GM23338 (cell line): ENCODE measurements at regions not wholly inside any gene's neighbourhood (a gene's known extent, or its start where the extent isn't known, plus 50 kb on each side); places are given as distances from the start of the nearest gene placed in this dataset.

ENCODE experiments used
- ATAC-seq: fragments of 200-7000 bp; cut with Tn5 transposase; 3 replicates; pipeline ENCODE4 v1.9.1; 2020
- DNase-seq: peaks from one replicate; pipeline ENCODE4 v3.0.0-alpha.2; 2015; ENCODE audit warnings: low spot score
- H2AFZ ChIP-seq: fragments of 200-600 bp; sonication (generic); 2 replicates; pipeline ENCODE4 v1.8.0; 2016; ENCODE audit warnings: antibody characterized with exemption, mild to moderate bottlenecking, moderate library complexity
- H3F3A ChIP-seq: fragments of 200-600 bp; sonication (generic); replicated peaks from 2 replicates; pipeline ENCODE4 v1.8.0; 2017; ENCODE audit warnings: antibody characterized with exemption, mixed run types, low read depth
- H3K27ac ChIP-seq: fragments of 200-600 bp; sonication (generic); 2 replicates; pipeline ENCODE4 v1.6.1; 2016; ENCODE audit warnings: low read depth
- H3K27me3 ChIP-seq: fragments of 200-600 bp; sonication (generic); 2 replicates; pipeline ENCODE4 v1.8.0; 2016; ENCODE audit warnings: mild to moderate bottlenecking, mixed run types, moderate library complexity; ENCODE audit not compliant: insufficient read depth
- H3K36me3 ChIP-seq: fragments of 200-600 bp; sonication (generic); 2 replicates; pipeline ENCODE4 v1.8.0; 2016; ENCODE audit warnings: mild to moderate bottlenecking; ENCODE audit not compliant: insufficient read depth
- H3K4me1 ChIP-seq: fragments of 200-600 bp; sonication (generic); 2 replicates; pipeline ENCODE4 v1.8.0; 2016; ENCODE audit warnings: mild to moderate bottlenecking, moderate library complexity; ENCODE audit not compliant: insufficient read depth
- H3K4me2 ChIP-seq: fragments of 200-600 bp; sonication (generic); 2 replicates; pipeline ENCODE4 v1.7.1; 2017; ENCODE audit warnings: mixed run types
- H3K4me3 ChIP-seq: fragments of 200-600 bp; sonication (generic); 2 replicates; pipeline ENCODE4 v1.6.1; 2016; ENCODE audit warnings: mixed run types
- H3K79me2 ChIP-seq: fragments of 200-600 bp; sonication (generic); replicated peaks from 2 replicates; pipeline ENCODE4 v1.8.0; 2017; ENCODE audit warnings: mild to moderate bottlenecking; ENCODE audit not compliant: insufficient read depth
- H3K9me2 ChIP-seq: fragments of 200-600 bp; sonication (generic); 2 replicates; pipeline ENCODE4 v1.8.0; 2017; ENCODE audit not compliant: insufficient read depth
- H4K20me1 ChIP-seq: fragments of 200-600 bp; sonication (generic); replicated peaks from 2 replicates; pipeline ENCODE4 v1.8.0; 2017; ENCODE audit warnings: mild to moderate bottlenecking; ENCODE audit not compliant: insufficient read depth
- H3K27ac Mint-ChIP-seq: 2 replicates; pipeline ENCODE4 v1.8.0; 2020; ENCODE audit warnings: inconsistent platforms, mild to moderate bottlenecking, moderate library complexity, mixed read lengths
- H3K27me3 Mint-ChIP-seq: 3 replicates; pipeline ENCODE4 v1.8.0; 2022; ENCODE audit warnings: low read depth, mild to moderate bottlenecking, moderate library complexity, mixed read lengths, inconsistent platforms; ENCODE audit not compliant: insufficient read depth, poor library complexity
- H3K36me3 Mint-ChIP-seq: 3 replicates; pipeline ENCODE4 v1.8.0; 2021; ENCODE audit warnings: low read depth, mild to moderate bottlenecking, inconsistent platforms, moderate library complexity, mixed read lengths
- H3K4me1 Mint-ChIP-seq: 3 replicates; pipeline ENCODE4 v1.8.0; 2020; ENCODE audit warnings: mild to moderate bottlenecking, inconsistent platforms, mixed read lengths
- H3K4me3 Mint-ChIP-seq: 3 replicates; pipeline ENCODE4 v1.8.0; 2021; ENCODE audit warnings: moderate library complexity, mild to moderate bottlenecking, inconsistent platforms, mixed read lengths
- H3K9me3 Mint-ChIP-seq: 3 replicates; pipeline ENCODE4 v1.8.0; 2020; ENCODE audit warnings: moderate library complexity, mild to moderate bottlenecking, inconsistent platforms, mixed read lengths
- CREB1 ChIP-seq: fragments of 250-450 bp; sonication (Bioruptor Pico); IDR thresholded peaks from 2 replicates; pipeline ENCODE4 v1.5.0; 2020; ENCODE audit warnings: low read depth, mild to moderate bottlenecking, moderate library complexity
- CTCF ChIP-seq, 2 experiments: fragments of 200-600 bp in 1 of 2; sonication (generic) in 1 of 2; conservative IDR thresholded peaks; 2 replicates each; pipeline versions ENCODE4 v1.5.1 to v1.6.1; 2016 to 2017; ENCODE audit warnings: antibody characterized with exemption in 2 of 2, low read depth in 2 of 2, mild to moderate bottlenecking in 2 of 2, moderate library complexity in 1 of 2
- ETS1 ChIP-seq: IDR thresholded peaks from 2 replicates; pipeline ENCODE4 v1.6.1; 2016; ENCODE audit warnings: antibody characterized with exemption
- EZH2 ChIP-seq: fragments of 200-600 bp; sonication (generic); IDR thresholded peaks from one replicate; pipeline ENCODE4 v1.8.0; 2017; ENCODE audit warnings: antibody characterized with exemption, mild to moderate bottlenecking, low read depth; ENCODE audit not compliant: unreplicated experiment
- EZH2phosphoT487 ChIP-seq: fragments of 200-600 bp; sonication (generic); IDR thresholded peaks from one replicate; pipeline ENCODE4 v1.8.1; 2018; ENCODE audit warnings: antibody characterized with exemption; ENCODE audit not compliant: unreplicated experiment
- JUNB ChIP-seq: IDR thresholded peaks from one replicate; pipeline ENCODE4 v1.6.1; 2016; ENCODE audit warnings: antibody characterized with exemption; ENCODE audit not compliant: unreplicated experiment
- NANOG ChIP-seq: IDR thresholded peaks from 2 replicates; pipeline ENCODE4 v1.6.1; 2016; ENCODE audit warnings: antibody characterized with exemption, borderline replicate concordance
- POLR2AphosphoS5 ChIP-seq: IDR thresholded peaks from 2 replicates; pipeline ENCODE4 v1.6.1; 2016; ENCODE audit warnings: antibody characterized with exemption, low read depth
- REST ChIP-seq: IDR thresholded peaks from one replicate; pipeline ENCODE4 v1.6.1; 2018; ENCODE audit warnings: antibody characterized with exemption; ENCODE audit not compliant: unreplicated experiment
- STAT1 ChIP-seq: IDR thresholded peaks from one replicate; pipeline ENCODE4 v1.6.1; 2016; ENCODE audit warnings: antibody characterized with exemption; ENCODE audit not compliant: unreplicated experiment
- ZNF114 ChIP-seq: fragments of 250-450 bp; sonication (Bioruptor Pico); IDR thresholded peaks from 2 replicates; pipeline ENCODE4 v1.5.0; 2020; ENCODE audit warnings: mild to moderate bottlenecking, moderate library complexity
- ZNF331 ChIP-seq: fragments of 250-450 bp; sonication (Bioruptor Pico); IDR thresholded peaks from 2 replicates; pipeline ENCODE4 v1.5.0; 2020; ENCODE audit warnings: low read depth, mild to moderate bottlenecking, moderate library complexity
- ZNF462 ChIP-seq: fragments of 250-450 bp; sonication (Bioruptor Pico); IDR thresholded peaks from 2 replicates; pipeline ENCODE4 v1.5.0; 2020; ENCODE audit warnings: mild to moderate bottlenecking, moderate library complexity

- no peak overlapping the region for H3K4me2 ChIP-seq
- Mint-ChIP-seq H3K36me3 (no peaks in the 10 kb centered on the region; the same call in 2 of the 3 replicates), H3K4me3 (no peak overlapping the region), H3K9me3 (no peaks in the 10 kb centered on the region), H3K27me3 (no peaks in the 10 kb centered on the region), H3K4me1 (no peaks in the 10 kb centered on the region), H3K27ac (no peak overlapping the region)
- ATAC-seq (no peak), DNase-seq (no peak)
- no peaks in the 10 kb centered on the region for H3K79me2 ChIP-seq
- no peak overlapping the region for H2AFZ ChIP-seq
- TF ChIP-seq ZNF114 (no peak), REST (no peak), ZNF331 (CRISPR knock-in tag) (no peak), POLR2AphosphoS5 (no peak), CREB1 (no peak), ZNF462 (no peak), EZH2 (no peak), STAT1 (no peak), NANOG (no peak), CTCF (conservative IDR thresholded peaks at IDR 0.05; ENCODE audit: low read depth in 2 of 2) (no peak), JUNB (no peak), ETS1 (no peak), EZH2phosphoT487 (no peak)
- no peaks in the 10 kb centered on the region for H4K20me1 ChIP-seq
- no peaks in the 10 kb centered on the region for H3K27me3 ChIP-seq
- no peaks in the 10 kb centered on the region for H3K4me1 ChIP-seq
- H3K36me3 ChIP-seq, result no peaks in the 10 kb centered on the region
- H3K4me3 ChIP-seq, result no peak overlapping the region
- no peak overlapping the region for H3K27ac ChIP-seq
- H3F3A ChIP-seq, result no peaks in the 10 kb centered on the region
- no peaks in the 10 kb centered on the region for H3K9me2 ChIP-seq
These were observed 327.0 kb downstream of the IZUMO3 start for GRCh38 chr9:24218656-24219055.
